Loucy (cell line): ENCODE measurements at regions not wholly inside any gene's neighbourhood (a gene's known extent, or its start where the extent isn't known, plus 50 kb on each side); places are given as distances from the start of the nearest gene placed in this dataset.

Experiments
- EZH2phosphoT487 ChIP-seq: fragments of 200-600 bp; IDR thresholded peaks from 2 replicates; pipeline ENCODE4 v1.6.1; 2018; ENCODE audit warnings: antibody characterized with exemption, mild to moderate bottlenecking, moderate library complexity, borderline replicate concordance
- TF ChIP-seq, protein P1 (sequence below): fragments of 200-600 bp; sonication (generic); conservative IDR thresholded peaks from 2 replicates; pipeline ENCODE4 v1.5.1; 2014; ENCODE audit warnings: mild to moderate bottlenecking, antibody characterized with exemption, low read length

DNA sequence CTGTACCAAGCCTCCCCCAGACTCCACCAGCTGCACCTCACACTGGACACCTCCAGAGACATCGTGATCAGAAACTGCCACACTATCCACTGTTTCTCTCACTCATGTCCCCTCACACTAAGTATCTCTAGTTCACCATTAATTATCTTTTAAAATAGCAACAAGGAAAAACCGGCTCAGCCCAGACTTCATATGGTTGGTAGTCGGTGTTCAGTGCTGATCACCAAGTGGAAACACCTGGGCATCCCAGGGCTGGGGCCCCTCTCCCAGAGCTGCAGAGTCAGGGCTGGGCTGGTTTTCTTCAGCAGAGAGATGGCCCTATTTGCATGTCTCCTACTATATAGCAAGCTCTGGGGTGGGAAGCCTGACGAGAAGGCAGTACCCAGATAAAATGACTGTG lies 1140.0 kb downstream of the TMEM121 start:
- TF ChIP-seq, protein P1, sequence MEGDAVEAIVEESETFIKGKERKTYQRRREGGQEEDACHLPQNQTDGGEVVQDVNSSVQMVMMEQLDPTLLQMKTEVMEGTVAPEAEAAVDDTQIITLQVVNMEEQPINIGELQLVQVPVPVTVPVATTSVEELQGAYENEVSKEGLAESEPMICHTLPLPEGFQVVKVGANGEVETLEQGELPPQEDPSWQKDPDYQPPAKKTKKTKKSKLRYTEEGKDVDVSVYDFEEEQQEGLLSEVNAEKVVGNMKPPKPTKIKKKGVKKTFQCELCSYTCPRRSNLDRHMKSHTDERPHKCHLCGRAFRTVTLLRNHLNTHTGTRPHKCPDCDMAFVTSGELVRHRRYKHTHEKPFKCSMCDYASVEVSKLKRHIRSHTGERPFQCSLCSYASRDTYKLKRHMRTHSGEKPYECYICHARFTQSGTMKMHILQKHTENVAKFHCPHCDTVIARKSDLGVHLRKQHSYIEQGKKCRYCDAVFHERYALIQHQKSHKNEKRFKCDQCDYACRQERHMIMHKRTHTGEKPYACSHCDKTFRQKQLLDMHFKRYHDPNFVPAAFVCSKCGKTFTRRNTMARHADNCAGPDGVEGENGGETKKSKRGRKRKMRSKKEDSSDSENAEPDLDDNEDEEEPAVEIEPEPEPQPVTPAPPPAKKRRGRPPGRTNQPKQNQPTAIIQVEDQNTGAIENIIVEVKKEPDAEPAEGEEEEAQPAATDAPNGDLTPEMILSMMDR = no peak
- no peak for TF ChIP-seq EZH2phosphoT487
